Fibroblast of the aortic adventitia (primary cell): ENCODE measurements at regions not wholly inside any gene's neighbourhood (a gene's known extent, or its start where the extent isn't known, plus 50 kb on each side); places are given as distances from the start of the nearest gene placed in this dataset.

Experiments
- DNase-seq: peaks from one replicate; pipeline ENCODE4 v3.0.0-alpha.2; 2010; ENCODE audit warnings: low read depth
- H3K4me3 ChIP-seq: 2 replicates; pipeline ENCODE4 v1.5.1; 2011; ENCODE audit warnings: low read depth, mild to moderate bottlenecking, control low read depth, low read length, moderate library complexity
- TF ChIP-seq, protein P1 (sequence below): IDR thresholded peaks from 2 replicates; pipeline ENCODE4 v1.5.1; 2011; ENCODE audit warnings: mild to moderate bottlenecking, low read length, control low read depth, inconsistent platforms; ENCODE audit not compliant: insufficient read depth

DNA sequence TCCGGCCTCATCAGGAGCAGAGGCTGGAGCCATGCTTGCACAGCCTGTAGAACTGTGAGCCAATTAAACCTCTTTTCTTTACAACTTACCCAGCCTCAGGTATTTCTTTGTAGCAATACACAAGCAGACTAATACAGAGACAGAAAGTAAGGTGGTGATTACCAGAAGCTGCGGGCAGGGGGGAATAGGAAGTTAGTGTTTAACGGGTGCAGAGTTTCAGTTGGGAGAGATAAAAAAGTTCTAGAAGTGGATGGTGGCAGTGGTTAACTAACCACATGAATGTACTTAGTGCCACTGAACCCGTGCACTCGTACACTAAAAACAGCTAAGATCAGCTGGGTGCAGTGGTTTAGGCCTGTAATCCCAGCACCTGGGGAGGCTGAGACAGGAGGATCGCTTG lies 80.4 kb upstream of the TARDBP start:
- TF ChIP-seq, protein P1, sequence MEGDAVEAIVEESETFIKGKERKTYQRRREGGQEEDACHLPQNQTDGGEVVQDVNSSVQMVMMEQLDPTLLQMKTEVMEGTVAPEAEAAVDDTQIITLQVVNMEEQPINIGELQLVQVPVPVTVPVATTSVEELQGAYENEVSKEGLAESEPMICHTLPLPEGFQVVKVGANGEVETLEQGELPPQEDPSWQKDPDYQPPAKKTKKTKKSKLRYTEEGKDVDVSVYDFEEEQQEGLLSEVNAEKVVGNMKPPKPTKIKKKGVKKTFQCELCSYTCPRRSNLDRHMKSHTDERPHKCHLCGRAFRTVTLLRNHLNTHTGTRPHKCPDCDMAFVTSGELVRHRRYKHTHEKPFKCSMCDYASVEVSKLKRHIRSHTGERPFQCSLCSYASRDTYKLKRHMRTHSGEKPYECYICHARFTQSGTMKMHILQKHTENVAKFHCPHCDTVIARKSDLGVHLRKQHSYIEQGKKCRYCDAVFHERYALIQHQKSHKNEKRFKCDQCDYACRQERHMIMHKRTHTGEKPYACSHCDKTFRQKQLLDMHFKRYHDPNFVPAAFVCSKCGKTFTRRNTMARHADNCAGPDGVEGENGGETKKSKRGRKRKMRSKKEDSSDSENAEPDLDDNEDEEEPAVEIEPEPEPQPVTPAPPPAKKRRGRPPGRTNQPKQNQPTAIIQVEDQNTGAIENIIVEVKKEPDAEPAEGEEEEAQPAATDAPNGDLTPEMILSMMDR = no peak
- DNase-seq = no peak
- H3K4me3 ChIP-seq = no peak overlapping the region

- no peak for DNase-seq
- no peak overlapping the region for H3K4me3 ChIP-seq
- TF ChIP-seq, protein P1 = no peak
These were observed 78.2 kb upstream of the TARDBP start for GRCh38 chr1:10934150-10934818.

GRCh38 chr1:10935246-10935645 lies 77.2 kb upstream of the TARDBP start:
- TF ChIP-seq, protein P1 = no peak
- H3K4me3 ChIP-seq = no peak overlapping the region
- DNase-seq = no peak

DNA sequence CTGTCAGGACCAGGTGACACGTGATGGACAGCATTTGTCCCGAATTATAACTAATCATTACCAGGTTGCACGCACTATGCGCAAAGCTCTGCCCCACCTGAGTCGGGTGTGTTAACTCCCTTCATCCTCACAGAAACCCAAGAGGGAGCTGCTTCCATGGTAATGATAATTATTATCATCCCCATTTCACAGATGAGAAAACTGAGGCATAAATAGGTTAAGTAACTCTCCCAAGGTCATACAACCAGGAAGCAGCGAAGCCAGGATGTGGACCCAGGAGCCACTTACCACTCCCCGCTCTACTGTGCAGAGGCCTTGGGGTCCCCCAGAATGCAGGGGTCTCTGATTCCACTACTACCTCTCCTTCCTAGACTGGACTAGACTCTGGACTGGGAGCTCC lies 76.7 kb upstream of the TARDBP start:
- H3K4me3 ChIP-seq = no peak overlapping the region
- TF ChIP-seq, protein P1 = no peak

GRCh38 chr1:10936998-10937901 lies 75.2 kb upstream of the TARDBP start:
- DNase-seq = no peak
- TF ChIP-seq, protein P1 = no peak
- no peak overlapping the region for H3K4me3 ChIP-seq

More for the DNA sequence above, 76.7 kb upstream of the TARDBP start:
- no peak for DNase-seq

- TF ChIP-seq, protein P1 = no peak
- DNase-seq = no peak
- H3K4me3 ChIP-seq = no peak overlapping the region
These were observed 73.6 kb upstream of the TARDBP start for GRCh38 chr1:10938741-10939417.
